ENCODE measurements at regions not wholly inside any gene's neighbourhood (a gene's known extent, or its start where the extent isn't known, plus 50 kb on each side); places are given as distances from the start of the nearest gene placed in this dataset.
"Not testable (repeated sequence)": the region's sequence is repeated elsewhere in the genome, so short reads cannot be mapped to it uniquely, and the experiment has no call there.

DNA sequence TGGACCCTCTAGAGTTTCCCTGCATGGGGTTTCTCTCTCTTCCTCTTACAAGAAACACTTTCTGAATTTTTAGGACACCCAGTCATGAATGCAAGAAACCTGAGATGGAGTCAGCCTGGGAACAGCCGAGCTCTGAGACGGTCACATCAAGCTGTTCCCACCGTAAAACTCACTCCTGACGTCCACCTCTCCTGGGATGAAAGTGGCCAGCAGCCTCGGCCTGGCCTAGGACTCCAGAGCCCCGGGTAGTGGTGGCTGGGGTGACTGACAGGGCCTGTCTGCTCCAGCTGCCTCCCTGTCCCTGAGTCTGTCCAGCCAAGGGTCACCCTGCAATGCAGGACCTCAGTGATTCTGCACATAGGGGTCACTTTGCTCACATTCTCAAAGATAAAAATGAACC, 217.8 kb downstream of the SHOX start:
- DNase-seq (ENCODE audit: insufficient read length, low spot score) (no peak), FAIRE-seq (no peak)
- no peak for TF ChIP-seq POLR2A (IDR thresholded peaks at IDR 0.05; ENCODE audit: low read depth, low read length)

DNA sequence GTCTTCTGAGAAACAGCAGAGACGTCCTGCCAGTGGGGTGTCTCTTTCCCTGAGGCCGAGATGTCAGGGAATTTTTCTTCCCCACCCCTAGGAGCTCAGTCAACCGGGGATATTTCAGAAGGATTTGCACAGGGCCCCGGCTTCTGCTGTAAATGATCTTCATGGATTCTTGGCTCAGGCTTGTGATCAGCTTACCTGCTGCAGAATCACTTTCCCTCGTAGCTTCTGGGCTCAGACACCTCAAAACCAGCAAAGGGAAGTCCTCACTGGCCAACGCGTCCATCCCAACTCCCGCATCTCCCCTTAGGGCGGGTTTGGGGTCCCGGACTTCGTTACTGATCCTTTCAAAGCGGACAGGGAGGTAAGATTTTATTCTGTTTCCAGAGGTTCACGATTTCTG, 212.7 kb downstream of the SHOX start:
- DNase-seq (ENCODE audit: insufficient read length, low spot score) (no peak), FAIRE-seq (no peak)
- TF ChIP-seq POLR2A (IDR thresholded peaks at IDR 0.05; ENCODE audit: low read depth, low read length): no peak

DNA sequence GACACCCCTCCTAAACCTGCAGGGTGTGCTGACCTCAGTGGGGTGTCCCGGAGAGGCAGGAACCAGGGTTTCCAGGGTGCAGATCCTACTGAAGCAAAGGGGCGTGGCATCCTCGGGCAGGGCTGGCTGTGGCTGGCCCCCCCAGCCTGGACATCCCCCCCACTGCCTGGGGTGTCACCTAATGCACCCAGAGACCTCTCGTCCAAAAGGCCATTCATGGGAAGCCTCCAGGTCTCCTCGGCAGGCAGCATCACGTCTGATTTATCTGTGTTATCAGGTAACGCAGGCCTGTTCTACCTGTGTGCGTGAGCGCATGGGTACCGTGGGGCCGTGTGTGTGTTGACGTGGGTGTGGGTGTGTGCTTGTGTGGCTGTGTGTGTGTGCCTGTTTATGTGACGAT, 210.0 kb downstream of the SHOX start:
- TF ChIP-seq POLR2A (IDR thresholded peaks at IDR 0.05; ENCODE audit: low read depth, low read length): no peak
- FAIRE-seq (no peak), DNase-seq (ENCODE audit: insufficient read length, low spot score) (no peak)

GRCh38 chrX:838666-839065, 208.1 kb downstream of the SHOX start:
- DNase-seq (ENCODE audit: insufficient read length, low spot score); FAIRE-seq: not testable (repeated sequence)

DNA sequence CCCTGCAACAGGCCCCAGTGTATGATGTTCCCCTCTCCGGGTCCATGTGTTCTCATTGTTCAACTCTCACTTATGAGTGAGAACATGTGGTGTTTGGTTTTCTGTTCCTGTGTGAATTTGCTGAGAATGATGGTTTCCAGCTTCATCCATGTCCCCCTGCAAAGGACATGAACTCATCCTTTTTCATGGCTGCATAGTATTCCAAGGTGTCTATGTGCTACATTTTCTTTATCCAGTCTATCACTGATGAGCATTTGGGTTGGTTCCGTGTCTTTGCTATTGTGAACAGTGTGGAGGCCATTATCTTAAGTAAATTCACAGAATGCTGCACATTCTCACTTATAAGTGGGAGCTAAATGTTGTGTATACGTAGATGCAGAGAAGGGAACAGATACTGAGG, 205.3 kb downstream of the SHOX start:
- FAIRE-seq; DNase-seq (ENCODE audit: insufficient read length, low spot score): not testable (repeated sequence)

DNA sequence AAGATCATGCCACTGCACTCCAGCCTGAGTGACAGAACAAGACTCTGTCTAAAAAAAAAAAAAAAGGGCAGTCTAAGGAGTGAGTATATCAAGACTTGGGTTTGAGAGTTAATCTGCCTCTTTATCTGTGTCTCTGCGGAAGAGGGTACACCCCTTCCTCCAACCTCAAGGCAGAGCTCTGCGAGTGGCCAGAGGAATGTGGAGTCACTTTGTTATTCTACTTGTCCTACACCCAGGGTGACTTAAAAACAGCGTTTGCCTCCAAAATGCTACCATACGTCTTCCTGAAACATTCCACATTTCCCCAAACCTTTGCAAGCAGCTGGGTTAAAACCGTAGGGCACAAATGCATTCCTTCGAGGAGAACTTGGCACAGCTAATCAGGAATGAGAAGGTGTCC, 199.9 kb downstream of the SHOX start:
- no peak for DNase-seq (ENCODE audit: insufficient read length, low spot score)
- no peak for FAIRE-seq
- no peak for TF ChIP-seq POLR2A (IDR thresholded peaks at IDR 0.05; ENCODE audit: low read depth, low read length)

DNA sequence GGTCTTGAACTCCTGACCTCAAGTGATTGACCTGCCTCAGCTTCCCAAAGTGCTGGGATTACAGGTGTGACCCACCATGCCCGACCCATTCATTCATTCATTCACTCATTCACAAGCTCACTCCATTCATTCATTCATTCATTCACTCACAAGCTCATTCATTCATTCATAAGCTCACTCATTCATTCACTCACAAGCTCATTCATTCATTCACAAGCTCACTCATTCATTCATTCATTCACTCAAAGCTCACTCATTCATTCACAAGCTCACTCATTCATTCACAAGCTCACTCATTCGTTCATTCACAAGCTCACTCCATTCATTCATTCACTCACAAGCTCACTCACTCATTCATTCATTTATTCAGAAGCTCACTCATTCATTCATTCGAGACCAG, 198.6 kb downstream of the SHOX start:
- FAIRE-seq (no peak), DNase-seq (ENCODE audit: insufficient read length, low spot score) (no peak)
- no peak for TF ChIP-seq POLR2A (IDR thresholded peaks at IDR 0.05; ENCODE audit: low read depth, low read length)

- TF ChIP-seq POLR2A (IDR thresholded peaks at IDR 0.05; ENCODE audit: low read depth, low read length): no peak
- peak; percentile 6 for DNase-seq (ENCODE audit: insufficient read length, low spot score)
- FAIRE-seq: no peak
Measured at GRCh38 chrX:828411-828959, 197.9 kb downstream of the SHOX start.

- TF ChIP-seq POLR2A (IDR thresholded peaks at IDR 0.05; ENCODE audit: low read depth, low read length): no peak
- no peak for FAIRE-seq
Measured at GRCh38 chrX:826448-826847, 195.9 kb downstream of the SHOX start.

DNA sequence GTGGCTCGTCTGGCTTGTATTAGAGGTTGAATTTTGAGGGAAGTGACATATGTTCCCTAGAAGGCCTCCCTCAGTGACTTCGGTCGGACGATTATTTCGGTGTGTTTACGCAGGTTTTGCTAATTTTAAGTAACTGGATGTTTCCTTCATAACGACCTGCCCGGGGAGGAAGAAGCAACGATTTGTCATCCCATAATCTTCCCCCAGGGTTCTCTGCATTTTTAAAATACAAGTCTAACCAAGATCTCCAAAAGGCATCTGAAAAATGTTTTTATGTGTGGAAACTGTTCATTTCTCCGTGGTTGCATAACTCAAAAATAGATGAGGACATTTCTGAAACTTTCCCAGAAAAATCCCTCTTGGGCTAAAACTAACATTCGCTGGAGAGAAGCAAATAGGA, 195.4 kb downstream of the SHOX start:
- no peak for TF ChIP-seq POLR2A (IDR thresholded peaks at IDR 0.05; ENCODE audit: low read depth, low read length)
- FAIRE-seq (no peak), DNase-seq (ENCODE audit: insufficient read length, low spot score) (no peak)

More at GRCh38 chrX:826448-826847, 195.9 kb downstream of the SHOX start:
- DNase-seq (ENCODE audit: insufficient read length, low spot score): no peak

DNA sequence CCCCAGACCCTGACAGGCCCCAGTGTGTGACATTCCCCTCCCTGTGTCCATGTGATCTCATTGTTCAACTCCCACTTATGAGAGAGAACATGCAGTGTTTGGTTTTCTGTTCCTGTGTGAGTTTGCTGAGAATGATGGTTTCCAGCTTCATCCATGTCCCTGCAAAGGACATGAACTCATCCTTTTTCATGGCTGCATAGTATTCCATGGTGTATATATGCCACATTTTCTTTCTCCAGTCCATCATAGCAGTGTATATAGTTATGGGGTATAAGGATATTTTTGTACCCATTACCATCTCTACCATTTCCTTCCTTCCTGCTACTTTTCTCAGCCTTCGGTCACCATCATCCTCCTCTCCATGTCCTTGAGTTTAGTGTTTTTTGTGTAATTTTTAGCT, 192.5 kb downstream of the SHOX start:
- DNase-seq (ENCODE audit: insufficient read length, low spot score); FAIRE-seq: not testable (repeated sequence)

DNA sequence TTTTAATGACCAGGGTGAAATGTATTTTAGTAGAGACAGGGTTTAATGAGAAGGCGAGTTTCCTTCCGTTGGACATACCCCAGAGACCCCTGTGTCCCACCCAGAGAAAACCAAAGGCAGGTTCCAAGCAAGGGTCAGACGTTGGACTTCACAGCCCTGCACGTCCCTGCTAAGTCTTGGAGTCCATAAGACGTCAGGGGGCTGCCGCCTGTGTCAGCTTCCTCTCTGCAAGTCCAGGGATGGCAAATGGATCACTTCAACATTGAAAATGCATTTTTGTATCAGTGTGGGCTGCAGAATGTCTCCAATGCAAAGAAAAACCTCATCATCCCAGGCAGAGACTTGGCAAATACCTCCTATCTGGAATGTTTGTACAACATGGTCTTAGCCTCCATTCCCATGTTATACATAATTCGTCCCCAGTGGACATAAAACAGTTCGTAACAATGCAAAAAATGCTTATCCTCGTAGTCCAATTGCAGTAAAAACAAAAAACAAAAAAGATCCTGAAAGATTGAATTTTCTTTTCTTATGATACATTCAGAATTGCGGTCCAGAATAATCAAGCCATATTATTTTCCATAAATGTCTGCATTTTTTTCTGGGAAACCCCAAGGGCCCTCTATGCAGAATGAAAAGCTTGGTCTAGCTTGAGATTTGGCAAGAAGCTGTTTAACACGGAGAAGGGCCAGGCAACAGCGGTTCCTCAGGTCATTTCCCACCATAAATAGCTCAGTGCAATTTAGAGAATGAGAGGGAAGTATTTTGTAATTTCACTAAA, 190.9 kb downstream of the SHOX start:
- FAIRE-seq: no peak
- no peak for DNase-seq (ENCODE audit: insufficient read length, low spot score)
- no peak for TF ChIP-seq POLR2A (IDR thresholded peaks at IDR 0.05; ENCODE audit: low read depth, low read length)

DNA sequence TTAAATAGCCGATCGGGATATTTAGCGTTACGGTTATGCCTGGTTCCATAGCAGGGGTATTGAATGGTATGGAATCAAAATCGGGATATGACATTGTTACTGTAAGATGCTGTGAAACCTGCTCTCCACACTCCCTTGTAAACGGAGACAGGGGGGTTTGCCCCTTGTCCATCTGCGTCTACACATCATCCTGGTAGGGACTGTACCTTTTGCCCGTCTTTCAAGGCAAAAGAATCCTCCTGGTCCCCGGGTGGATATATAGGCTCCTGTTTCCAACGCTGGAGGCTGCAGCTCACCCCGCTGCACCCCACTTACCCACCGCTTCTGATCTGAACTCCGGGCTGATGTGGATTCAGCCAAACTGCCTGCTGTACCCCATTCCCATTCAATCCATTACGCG, 189.1 kb downstream of the SHOX start:
- no peak for DNase-seq (ENCODE audit: insufficient read length, low spot score)
- TF ChIP-seq POLR2A (IDR thresholded peaks at IDR 0.05; ENCODE audit: low read depth, low read length): no peak
- no peak for FAIRE-seq

DNA sequence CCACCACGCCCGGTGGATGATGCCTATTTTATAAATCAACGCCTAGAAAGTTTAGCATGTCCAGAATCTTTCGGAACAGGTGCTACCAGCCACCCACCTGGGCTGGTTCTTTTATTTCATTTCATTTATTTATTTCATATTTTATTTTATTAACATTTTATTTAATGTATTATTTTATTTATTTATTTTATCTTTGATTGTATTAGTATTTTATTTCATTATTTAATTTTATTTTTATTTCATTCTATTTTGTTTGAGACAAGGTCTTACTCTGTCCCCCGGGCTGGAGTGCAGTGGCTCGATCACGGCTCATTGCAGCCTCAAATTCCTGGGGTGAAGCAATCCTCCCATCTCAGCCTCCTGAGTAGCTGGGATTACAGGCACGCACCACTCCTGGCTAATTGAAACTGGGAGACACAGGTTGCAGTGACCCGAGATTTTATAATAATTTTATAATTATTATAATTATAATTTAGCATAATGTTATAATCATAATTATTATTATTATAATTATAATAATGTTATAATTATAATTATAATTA, 187.2 kb downstream of the SHOX start:
- FAIRE-seq (no peak), DNase-seq (ENCODE audit: insufficient read length, low spot score) (no peak)
- TF ChIP-seq POLR2A (IDR thresholded peaks at IDR 0.05; ENCODE audit: low read depth, low read length): no peak

- DNase-seq (ENCODE audit: insufficient read length, low spot score); FAIRE-seq: not testable (repeated sequence)
Measured at GRCh38 chrX:817147-817546, 186.6 kb downstream of the SHOX start.

All from H54 (cell line).